COLO668 (cell line): ENCODE measurements at regions not wholly inside any gene's neighbourhood (a gene's known extent, or its start where the extent isn't known, plus 50 kb on each side); places are given as distances from the start of the nearest gene placed in this dataset.

Source experiments
- DNase-seq: peaks from one replicate; lab custom pipeline; 2025; ENCODE audit not compliant: unreplicated experiment; lab: John Stamatoyannopoulos, UW

DNA sequence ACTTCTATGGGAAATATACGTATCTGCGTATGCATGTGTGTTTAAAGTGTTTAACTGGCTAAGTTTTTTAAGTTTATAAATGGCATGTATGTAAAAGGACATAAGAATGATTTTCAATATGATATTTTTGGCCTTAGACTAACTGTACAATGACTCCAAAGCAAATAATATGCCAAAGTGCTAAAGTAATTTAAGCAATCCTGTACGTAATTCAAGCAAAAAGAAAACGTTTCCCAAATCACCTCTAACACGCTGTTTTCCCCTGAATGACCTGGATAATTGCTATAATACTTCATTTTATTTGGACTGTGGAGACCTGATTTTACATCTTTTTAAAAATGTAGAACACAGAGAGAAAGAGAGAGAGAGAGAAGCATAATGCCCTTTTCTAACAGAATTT, 183.0 kb upstream of the HAND2 start:
- DNase-seq: no peak

GRCh38 chr4:173707658-173708419, 177.8 kb upstream of the HAND2 start:
- no peak for DNase-seq

DNA sequence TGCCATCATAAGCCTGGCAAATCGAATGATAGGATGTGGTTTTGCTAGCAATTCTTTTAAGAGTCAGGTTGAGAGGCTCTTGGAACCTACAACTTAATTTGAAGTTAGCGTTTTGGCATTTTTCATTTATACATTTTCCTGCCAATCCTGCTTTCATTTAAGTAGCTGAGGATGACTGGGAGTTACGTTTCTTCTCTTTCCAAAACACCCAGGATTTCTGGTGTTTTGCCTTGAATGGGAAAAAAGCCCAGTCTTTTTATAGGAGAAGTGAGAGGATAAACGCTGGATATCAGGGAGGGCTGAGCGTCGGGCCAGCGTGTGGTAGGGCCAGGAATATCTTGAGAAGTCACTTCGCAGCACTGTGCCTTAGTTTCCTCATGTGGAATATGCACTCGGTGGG, 174.2 kb upstream of the HAND2 start:
- DNase-seq: no peak

DNA sequence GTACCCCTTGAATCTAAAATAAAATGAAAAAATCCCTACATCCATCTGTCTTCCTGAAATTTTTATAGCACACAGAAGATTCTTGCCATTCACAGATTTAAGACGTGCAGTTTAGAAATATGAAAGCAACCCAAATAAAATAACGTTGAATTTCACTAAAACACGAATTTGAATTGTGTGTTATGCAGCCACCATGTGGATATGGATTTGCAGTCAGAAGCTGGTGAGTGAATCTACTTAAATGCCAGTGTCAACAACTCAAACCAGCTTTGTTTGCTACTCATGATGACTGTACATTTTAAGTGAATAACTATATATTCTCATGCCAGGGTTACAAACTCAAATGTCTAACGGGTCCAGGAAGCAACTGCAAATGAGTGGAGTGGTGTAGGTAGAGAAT, 173.0 kb upstream of the HAND2 start:
- no peak for DNase-seq

DNA sequence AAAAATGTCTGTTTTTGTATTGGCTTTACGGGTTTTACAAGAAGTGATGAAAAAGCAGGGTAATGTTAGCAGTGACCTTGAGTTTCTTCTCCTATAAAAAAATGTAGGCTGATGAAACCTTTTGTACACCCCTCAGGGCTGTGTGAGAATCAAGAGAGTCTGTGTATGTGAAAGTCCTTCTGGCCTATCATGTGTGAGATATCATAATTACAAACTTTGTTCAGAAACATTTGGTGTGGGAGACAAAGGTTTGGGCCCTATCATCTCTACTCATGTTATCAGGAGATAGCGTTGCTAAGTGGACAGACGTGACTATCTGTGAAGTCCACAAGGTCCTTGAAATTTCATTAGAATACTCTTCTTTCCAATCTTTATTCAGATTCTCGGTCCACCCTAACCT, 170.6 kb upstream of the HAND2 start:
- no peak for DNase-seq

- DNase-seq: no peak
Observed at GRCh38 chr4:173699841-173700475, 169.9 kb upstream of the HAND2 start.

- no peak for DNase-seq
Observed at GRCh38 chr4:173698557-173699262, 168.7 kb upstream of the HAND2 start.

DNA sequence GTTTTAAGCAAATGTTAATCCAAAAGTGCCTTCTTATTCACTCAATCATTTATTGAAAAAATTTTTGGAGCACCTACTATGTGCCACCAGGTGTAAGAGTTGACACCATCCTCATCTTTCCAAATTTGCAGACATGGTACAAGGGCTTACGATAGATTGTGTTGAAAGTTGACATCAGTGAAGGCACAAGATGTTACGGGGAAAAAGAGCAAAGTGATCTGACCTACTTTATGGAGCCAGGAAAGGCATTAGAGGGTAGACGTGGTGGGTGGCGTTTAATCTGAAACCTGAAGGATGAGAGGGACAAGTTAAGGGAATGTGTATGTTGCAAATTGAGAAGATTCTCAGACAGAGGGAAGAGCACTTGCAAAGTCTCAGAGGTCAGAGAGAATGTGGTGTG, 167.8 kb upstream of the HAND2 start:
- no peak for DNase-seq

- DNase-seq: no peak
Observed at GRCh38 chr4:173696551-173696950, 166.5 kb upstream of the HAND2 start.

DNA sequence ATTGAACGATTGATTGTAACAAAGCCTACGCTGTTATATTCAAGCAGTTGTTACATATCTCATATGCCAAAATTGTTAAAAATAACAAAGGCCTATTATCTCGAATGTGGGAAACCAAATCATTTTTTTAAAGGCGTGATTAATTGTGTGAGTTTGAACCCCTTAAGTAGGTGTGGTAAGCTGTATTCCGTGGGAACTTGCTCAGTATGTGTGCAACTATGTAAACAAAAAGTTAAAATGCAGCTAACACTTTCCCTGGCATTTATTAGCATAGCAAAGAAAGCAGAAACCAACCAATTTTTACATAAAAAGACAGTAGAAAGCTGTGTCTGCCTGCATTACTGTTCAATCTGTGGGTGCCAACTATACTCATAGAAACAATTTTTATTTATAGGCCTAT, 166.0 kb upstream of the HAND2 start:
- no peak for DNase-seq

DNA sequence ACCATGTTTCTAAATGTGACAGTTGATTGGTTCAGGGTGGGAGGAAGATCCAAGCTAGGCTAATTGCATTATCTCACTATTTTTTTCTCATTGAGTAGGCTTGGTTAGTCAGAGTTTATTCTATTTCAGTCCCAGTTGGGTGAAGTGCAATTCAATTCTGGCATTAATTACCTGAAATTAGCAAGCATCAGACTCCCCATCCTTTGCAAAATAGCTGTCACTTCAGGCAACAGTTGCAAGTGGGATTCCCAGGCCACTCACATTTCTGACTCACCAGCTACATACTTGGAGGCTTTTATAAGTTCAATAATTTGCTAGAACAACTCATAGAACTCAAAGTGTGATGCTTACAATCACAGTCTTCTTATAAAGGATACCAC, 155.8 kb upstream of the HAND2 start:
- no peak for DNase-seq

GRCh38 chr4:173685165-173685830, 155.3 kb upstream of the HAND2 start:
- DNase-seq: no peak

GRCh38 chr4:173684223-173684622, 154.2 kb upstream of the HAND2 start:
- DNase-seq: no peak

DNA sequence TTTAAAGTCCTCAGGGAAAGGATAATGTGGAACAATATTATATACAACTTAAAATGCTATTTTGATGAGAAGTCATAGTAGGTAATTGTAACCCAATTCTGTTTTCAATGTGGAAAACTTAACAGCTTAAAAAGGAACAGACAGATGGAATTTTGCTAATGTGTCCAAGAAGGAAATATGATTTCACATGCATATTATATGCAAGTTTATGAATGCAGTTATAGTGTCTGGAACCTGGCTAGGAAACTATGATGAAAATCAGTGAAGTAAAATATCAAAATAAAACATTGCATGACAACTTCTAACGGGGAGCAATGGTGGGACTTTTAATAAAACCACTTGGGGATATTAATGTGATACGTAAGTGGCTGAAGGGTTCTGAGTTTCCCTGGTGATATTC, 152.6 kb upstream of the HAND2 start:
- no peak for DNase-seq

- no peak for DNase-seq
Observed at GRCh38 chr4:173680278-173680677, 150.2 kb upstream of the HAND2 start.

DNA sequence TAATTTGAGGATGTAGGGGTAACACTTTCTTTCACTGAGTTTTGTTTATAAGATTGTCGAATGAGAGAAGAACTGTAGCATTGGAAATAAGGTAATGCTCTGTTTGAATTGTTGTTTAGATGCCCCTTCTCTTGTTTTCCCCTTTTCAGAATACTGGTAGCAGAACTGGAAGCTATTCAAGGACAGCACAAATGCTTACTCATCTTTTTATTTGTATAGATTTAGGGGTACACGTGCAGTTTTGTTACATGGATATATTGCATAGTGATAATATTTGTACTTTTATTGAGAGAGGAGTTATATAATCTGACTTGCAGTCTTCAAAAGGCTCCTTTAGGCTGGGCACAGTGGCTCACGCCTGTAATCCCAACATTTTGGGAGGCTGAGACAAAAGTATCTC, 145.4 kb upstream of the HAND2 start:
- no peak for DNase-seq

- DNase-seq: no peak
Observed at GRCh38 chr4:173669460-173670179, 139.6 kb upstream of the HAND2 start.

- DNase-seq: no peak
Observed at GRCh38 chr4:173661001-173661400, 131.0 kb upstream of the HAND2 start.

DNA sequence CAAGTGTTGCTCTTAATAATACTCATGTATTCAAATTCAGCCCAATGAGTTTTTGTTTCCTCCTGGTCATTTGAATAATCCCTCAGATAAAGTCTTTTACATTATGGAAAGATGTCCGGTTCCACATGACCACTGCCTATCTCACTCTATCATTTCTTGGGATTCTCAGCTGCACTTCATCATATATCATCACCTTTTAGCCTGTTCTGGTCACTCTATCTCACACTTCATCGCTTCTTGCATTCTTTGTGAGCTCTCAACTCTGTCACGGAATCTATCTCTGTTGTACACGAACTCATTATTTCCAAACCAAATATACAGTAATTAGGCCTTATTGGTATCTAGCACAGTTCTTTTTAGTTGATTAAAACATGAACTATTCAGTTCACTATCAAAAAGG, 126.9 kb upstream of the HAND2 start:
- DNase-seq: no peak

- DNase-seq: no peak
Observed at GRCh38 chr4:173652283-173652931, 122.4 kb upstream of the HAND2 start.
